Suprapubic skin (tissue), 4 donors: ENCODE measurements at regions not wholly inside any gene's neighbourhood (a gene's known extent, or its start where the extent isn't known, plus 50 kb on each side); places are given as distances from the start of the nearest gene placed in this dataset.

ENCODE experiments used
- DNase-seq, 2 donors: peaks; one replicate each; pipeline ENCODE4 v3.0.0-alpha.2; 2019; ENCODE audit warnings: low spot score in 2 of 2
- H3K27ac ChIP-seq: fragments of 200-600 bp; sonication (generic); one replicate; pipeline ENCODE4 v1.5.1; 2019
- H3K27me3 ChIP-seq: fragments of 200-600 bp; sonication (generic); one replicate; pipeline ENCODE4 v1.5.1; 2019
- H3K36me3 ChIP-seq: fragments of 200-600 bp; sonication (generic); one replicate; pipeline ENCODE4 v1.5.1; 2019
- H3K4me1 ChIP-seq: fragments of 200-600 bp; sonication (generic); one replicate; pipeline ENCODE4 v1.5.1; 2019
- H3K4me3 ChIP-seq: fragments of 200-600 bp; sonication (generic); one replicate; pipeline ENCODE4 v1.5.1; 2019; ENCODE audit warnings: mild to moderate bottlenecking
- H3K9me3 ChIP-seq: fragments of 200-600 bp; sonication (generic); one replicate; pipeline ENCODE4 v1.5.1; 2019
- CTCF ChIP-seq, 2 donors: fragments of 200-600 bp in 1 of 2; fragments of 450-650 bp in 1 of 2; sonication (generic) in 1 of 2; IDR thresholded peaks; one replicate each; pipeline ENCODE4 v1.5.1; 2016 to 2019; ENCODE audit warnings: antibody characterized with exemption in 2 of 2, mild to moderate bottlenecking in 1 of 2, moderate library complexity in 1 of 2
- EP300 ChIP-seq: sonication (generic); formaldehyde crosslinking; IDR thresholded peaks from one replicate; pipeline ENCODE4 v1.6.1; 2017; ENCODE audit warnings: antibody characterized with exemption
- POLR2A ChIP-seq, 2 donors: fragments of 450-650 bp; IDR thresholded peaks; one replicate each; pipeline ENCODE4 v1.6.1; 2017; ENCODE audit warnings: antibody characterized with exemption in 2 of 2, mild to moderate bottlenecking in 2 of 2, moderate library complexity in 2 of 2
- POLR2AphosphoS5 ChIP-seq, 3 donors: sonication (generic); formaldehyde crosslinking; IDR thresholded peaks; one replicate each; pipeline ENCODE4 v1.6.1; 2017; ENCODE audit warnings: antibody characterized with exemption in 3 of 3
- WGBS: methylation state at CpG from one replicate; pipeline ENCODE4 v1.1.5; 2018; 5-methylcytosine and 5-hydroxymethylcytosine counted together

- H3K4me1 ChIP-seq: no peaks in the 10 kb centered on the region
- H3K27ac ChIP-seq: no peak overlapping the region
- no peak for TF ChIP-seq CTCF (IDR thresholded peaks at IDR 0.05)
- no peak for TF ChIP-seq POLR2A (IDR thresholded peaks at IDR 0.05)
- no peak for TF ChIP-seq POLR2AphosphoS5 (IDR thresholded peaks at IDR 0.05)
- no peak for TF ChIP-seq EP300
- no peaks in the 10 kb centered on the region for H3K36me3 ChIP-seq
- H3K4me3 ChIP-seq: no peak overlapping the region
- DNase-seq: no peak
- H3K27me3 ChIP-seq: no peaks in the 10 kb centered on the region
- H3K9me3 ChIP-seq: no peaks in the 10 kb centered on the region
- WGBS: 78% methylated on average over 3 of the region's 3 CpGs
These were observed 218.0 kb upstream of the CRIM1 start for GRCh38 chr2:36137612-36138011.

- H3K36me3 ChIP-seq: no peaks in the 10 kb centered on the region
- H3K27me3 ChIP-seq: no peaks in the 10 kb centered on the region
- DNase-seq: no peak
- H3K9me3 ChIP-seq: no peaks in the 10 kb centered on the region
- no peak overlapping the region for H3K4me3 ChIP-seq
- no peak overlapping the region for H3K27ac ChIP-seq
- no peak for TF ChIP-seq CTCF (IDR thresholded peaks at IDR 0.05)
- no peak for TF ChIP-seq POLR2A (IDR thresholded peaks at IDR 0.05)
- no peak for TF ChIP-seq POLR2AphosphoS5 (IDR thresholded peaks at IDR 0.05)
- TF ChIP-seq EP300: no peak
- no peaks in the 10 kb centered on the region for H3K4me1 ChIP-seq
These were observed 221.3 kb upstream of the CRIM1 start for GRCh38 chr2:36134281-36134680.

GRCh38 chr2:36128359-36128758, 227.2 kb upstream of the CRIM1 start:
- WGBS: 62% methylated on average over 2 of the region's 2 CpGs
- Histone ChIP-seq H3K4me1 (no peaks in the 10 kb centered on the region), H3K9me3 (no peaks in the 10 kb centered on the region), H3K36me3 (no peaks in the 10 kb centered on the region), H3K27ac (no peak overlapping the region), H3K4me3 (no peak overlapping the region), H3K27me3 (no peaks in the 10 kb centered on the region)
- DNase-seq: no peak
- TF ChIP-seq POLR2AphosphoS5 (IDR thresholded peaks at IDR 0.05) (no peak), EP300 (no peak), POLR2A (IDR thresholded peaks at IDR 0.05) (no peak), CTCF (IDR thresholded peaks at IDR 0.05) (no peak)

- Histone ChIP-seq H3K9me3 (no peaks in the 10 kb centered on the region), H3K4me1 (no peaks in the 10 kb centered on the region), H3K27ac (no peak overlapping the region), H3K27me3 (no peaks in the 10 kb centered on the region), H3K4me3 (no peak overlapping the region), H3K36me3 (no peaks in the 10 kb centered on the region)
- TF ChIP-seq CTCF (IDR thresholded peaks at IDR 0.05) (no peak), EP300 (no peak), POLR2A (IDR thresholded peaks at IDR 0.05) (no peak), POLR2AphosphoS5 (IDR thresholded peaks at IDR 0.05) (no peak)
- no peak for DNase-seq
- WGBS: 76% methylated on average over 7 of the region's 7 CpGs
These were observed 229.9 kb upstream of the CRIM1 start for GRCh38 chr2:36125702-36126101.

GRCh38 chr2:36123995-36124394, 231.6 kb upstream of the CRIM1 start:
- H3K4me3 ChIP-seq: no peak overlapping the region
- H3K27ac ChIP-seq: no peak overlapping the region
- no peaks in the 10 kb centered on the region for H3K36me3 ChIP-seq
- 89% methylated on average over 2 of the region's 2 CpGs for WGBS
- no peaks in the 10 kb centered on the region for H3K9me3 ChIP-seq
- no peak for TF ChIP-seq EP300
- no peak for TF ChIP-seq POLR2AphosphoS5 (IDR thresholded peaks at IDR 0.05)
- TF ChIP-seq CTCF (IDR thresholded peaks at IDR 0.05): no peak
- no peak for TF ChIP-seq POLR2A (IDR thresholded peaks at IDR 0.05)
- DNase-seq: no peak
- H3K4me1 ChIP-seq: no peaks in the 10 kb centered on the region
- H3K27me3 ChIP-seq: no peaks in the 10 kb centered on the region
